OCI-LY3 (cell line): ENCODE measurements at regions not wholly inside any gene's neighbourhood (a gene's known extent, or its start where the extent isn't known, plus 50 kb on each side); places are given as distances from the start of the nearest gene placed in this dataset.

Experiments
- H2AFZ ChIP-seq: fragments of 200-600, 300-600 bp; shearing (Covaris generic); 2 replicates; pipeline ENCODE4 v1.6.0; 2014; ENCODE audit warnings: antibody characterized with exemption, low read depth, low read length
- H3K27ac ChIP-seq: fragments of 200-600, 300-600 bp; sonication (generic); 2 replicates; pipeline ENCODE4 v1.5.1; 2014; ENCODE audit warnings: mild to moderate bottlenecking, low read length, moderate library complexity, mixed read lengths
- H3K27me3 ChIP-seq: fragments of 200-600, 300-600 bp; sonication (generic); 2 replicates; pipeline ENCODE4 v1.6.1; 2014; ENCODE audit warnings: low read depth, low read length, mixed read lengths
- H3K36me3 ChIP-seq: fragments of 200-600, 300-600 bp; sonication (generic); replicated peaks from 2 replicates; pipeline ENCODE3; 2014; ENCODE audit warnings: low read depth, low read length, mixed read lengths
- H3K4me1 ChIP-seq: fragments of 300-600, 200-600 bp; sonication (generic); 2 replicates; pipeline ENCODE4 v1.6.1; 2014; ENCODE audit warnings: low read length, mixed read lengths
- H3K4me2 ChIP-seq: fragments of 200-600, 300-600 bp; sonication (generic); 2 replicates; pipeline ENCODE4 v1.6.1; 2014; ENCODE audit warnings: low read length, mixed read lengths
- H3K4me3 ChIP-seq: fragments of 300-600, 200-600 bp; sonication (generic); 2 replicates; pipeline ENCODE4 v1.5.1; 2014; ENCODE audit warnings: antibody characterized with exemption, mild to moderate bottlenecking, low read length, moderate library complexity
- H3K79me2 ChIP-seq: fragments of 300-600, 200-600 bp; shearing (Covaris generic); 2 replicates; pipeline ENCODE4 v1.6.1; 2014; ENCODE audit warnings: mild to moderate bottlenecking, low read length, mixed read lengths
- H3K9ac ChIP-seq: fragments of 300-600, 200-600 bp; shearing (Covaris generic); 2 replicates; pipeline ENCODE4 v1.6.0; 2014; ENCODE audit warnings: mild to moderate bottlenecking, low read length, moderate library complexity
- H3K9me3 ChIP-seq: fragments of 200-600, 300-600 bp; shearing (Covaris generic); 2 replicates; pipeline ENCODE4 v1.6.1; 2014; ENCODE audit warnings: low read length, mixed read lengths; ENCODE audit not compliant: insufficient read depth
- H4K20me1 ChIP-seq: fragments of 200-600, 300-600 bp; sonication (generic); 2 replicates; pipeline ENCODE4 v1.6.1; 2016; ENCODE audit warnings: low read length, mixed read lengths; ENCODE audit not compliant: insufficient read depth
- CTCF ChIP-seq: fragments of 200-600, 300-600 bp; sonication (generic); IDR thresholded peaks from 2 replicates; pipeline ENCODE4 v1.5.1; 2014; ENCODE audit warnings: antibody characterized with exemption, low read length, low read depth
- EZH2phosphoT487 ChIP-seq: fragments of 200-600 bp; shearing (Covaris generic); IDR thresholded peaks from 2 replicates; pipeline ENCODE4 v1.6.1; 2018; ENCODE audit warnings: antibody characterized with exemption, mixed run types, low read depth

DNA sequence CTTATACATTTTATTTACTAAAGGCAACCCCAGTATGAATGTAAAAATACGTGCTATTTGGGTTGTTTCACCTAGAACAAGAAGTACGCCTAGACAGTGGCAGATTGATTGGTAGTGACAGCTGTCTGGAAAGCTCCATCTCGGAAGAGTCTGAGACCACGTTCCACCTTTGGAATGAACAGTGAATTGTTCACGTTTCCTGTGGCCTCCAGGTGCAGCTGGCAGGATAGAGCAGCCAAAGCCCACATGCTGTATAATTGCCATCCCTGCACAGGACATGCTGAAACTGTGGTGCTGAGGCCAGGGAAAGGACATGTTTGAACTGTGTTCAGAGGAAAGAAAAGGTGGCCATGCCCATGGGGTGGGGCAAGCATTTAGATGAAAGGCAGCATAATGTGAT lies 218.7 kb upstream of the MTNR1B start:
- H3K4me3 ChIP-seq: no peak overlapping the region

GRCh38 chr11:92751594-92751993 lies 217.9 kb upstream of the MTNR1B start:
- no peak overlapping the region for H2AFZ ChIP-seq
- H3K4me3 ChIP-seq: no peak overlapping the region

More for the DNA sequence above, 218.7 kb upstream of the MTNR1B start:
- Histone ChIP-seq H3K9me3 (no peaks in the 10 kb centered on the region), H3K36me3 (no peaks in the 10 kb centered on the region), H3K79me2 (no peaks in the 10 kb centered on the region), H3K9ac (no peak overlapping the region), H3K4me2 (no peak overlapping the region), H4K20me1 (no peaks in the 10 kb centered on the region), H3K4me1 (no peaks in the 10 kb centered on the region), H3K27ac (no peak overlapping the region), H3K27me3 (peaks cover 4% of the 10 kb centered on the region; the same call in 1 of the 2 replicates), H2AFZ (no peak overlapping the region)
- no peak for TF ChIP-seq EZH2phosphoT487
- no peak for TF ChIP-seq CTCF

GRCh38 chr11:92752122-92752521 lies 217.3 kb upstream of the MTNR1B start:
- H3K36me3 ChIP-seq: no peaks in the 10 kb centered on the region
- no peak overlapping the region for H3K27ac ChIP-seq
- no peaks in the 10 kb centered on the region for H3K9me3 ChIP-seq
- peaks cover 4% of the 10 kb centered on the region; the same call in 1 of the 2 replicates for H3K27me3 ChIP-seq
- H3K9ac ChIP-seq: no peak overlapping the region
- no peak for TF ChIP-seq CTCF
- no peaks in the 10 kb centered on the region for H3K4me1 ChIP-seq
- H3K4me2 ChIP-seq: no peak overlapping the region
- H2AFZ ChIP-seq: no peak overlapping the region
- H3K4me3 ChIP-seq: no peak overlapping the region
- no peaks in the 10 kb centered on the region for H3K79me2 ChIP-seq
- H4K20me1 ChIP-seq: no peaks in the 10 kb centered on the region

More at GRCh38 chr11:92751594-92751993, 217.9 kb upstream of the MTNR1B start:
- no peaks in the 10 kb centered on the region for H3K9me3 ChIP-seq
- H3K4me1 ChIP-seq: no peaks in the 10 kb centered on the region
- no peak overlapping the region for H3K27ac ChIP-seq
- H3K4me2 ChIP-seq: no peak overlapping the region
- H3K36me3 ChIP-seq: no peaks in the 10 kb centered on the region
- no peak overlapping the region for H3K9ac ChIP-seq
- peaks cover 4% of the 10 kb centered on the region; the same call in 1 of the 2 replicates for H3K27me3 ChIP-seq
- TF ChIP-seq EZH2phosphoT487: no peak
- TF ChIP-seq CTCF: no peak
- H3K79me2 ChIP-seq: no peaks in the 10 kb centered on the region
- no peaks in the 10 kb centered on the region for H4K20me1 ChIP-seq

DNA sequence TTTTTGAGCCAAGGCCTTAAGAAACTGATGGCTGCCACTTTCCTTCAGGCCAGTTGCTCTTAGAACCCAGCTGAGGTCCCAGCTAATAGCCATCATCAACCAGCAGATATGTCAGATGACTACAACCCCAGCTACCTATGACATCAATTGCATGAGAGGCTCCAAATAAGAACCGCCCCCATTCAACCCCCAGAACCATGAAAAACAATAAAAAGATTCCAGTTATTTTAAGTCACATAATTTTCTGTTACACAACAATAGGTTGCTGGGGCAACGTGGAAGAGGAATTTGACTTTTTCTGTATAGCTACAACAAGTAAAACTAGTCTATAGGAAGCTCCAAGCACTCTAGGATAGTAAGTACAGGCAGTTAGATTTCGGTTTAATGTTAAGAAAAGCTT lies 216.3 kb upstream of the MTNR1B start:
- no peaks in the 10 kb centered on the region for H3K79me2 ChIP-seq
- no peak overlapping the region for H3K4me2 ChIP-seq
- H3K9ac ChIP-seq: no peak overlapping the region
- no peaks in the 10 kb centered on the region for H3K36me3 ChIP-seq
- peaks cover 4% of the 10 kb centered on the region; the same call in 1 of the 2 replicates for H3K27me3 ChIP-seq
- H3K4me1 ChIP-seq: no peaks in the 10 kb centered on the region
- no peaks in the 10 kb centered on the region for H4K20me1 ChIP-seq
- no peak for TF ChIP-seq CTCF
- no peak for TF ChIP-seq EZH2phosphoT487
- no peak overlapping the region for H2AFZ ChIP-seq
- no peak overlapping the region for H3K4me3 ChIP-seq
- H3K9me3 ChIP-seq: no peaks in the 10 kb centered on the region
- H3K27ac ChIP-seq: no peak overlapping the region
